HG02884 (cell line): ENCODE measurements at regions not wholly inside any gene's neighbourhood (a gene's known extent, or its start where the extent isn't known, plus 50 kb on each side); places are given as distances from the start of the nearest gene placed in this dataset.

Source experiments
- ATAC-seq: cut with Tn5 transposase; IDR thresholded peaks from one replicate; pipeline ENCODE4 v1.9.1; 2021; ENCODE audit warnings: mild to moderate bottlenecking, moderate library complexity; ENCODE audit not compliant: unreplicated experiment

- ATAC-seq: no peak
These were observed 209.7 kb downstream of the SNX19 start for GRCh38 chr11:130706572-130706971.

- ATAC-seq: no peak
These were observed 209.1 kb downstream of the SNX19 start for GRCh38 chr11:130707217-130707616.

- no peak for ATAC-seq
These were observed 206.7 kb downstream of the SNX19 start for GRCh38 chr11:130709531-130709930.

GRCh38 chr11:130710021-130710420, 206.3 kb downstream of the SNX19 start:
- ATAC-seq: no peak

GRCh38 chr11:130710497-130711012, 205.7 kb downstream of the SNX19 start:
- no peak for ATAC-seq

GRCh38 chr11:130711193-130711592, 205.1 kb downstream of the SNX19 start:
- ATAC-seq: no peak

- no peak for ATAC-seq
These were observed 203.8 kb downstream of the SNX19 start for GRCh38 chr11:130712480-130712879.

- no peak for ATAC-seq
These were observed 201.0 kb downstream of the SNX19 start for GRCh38 chr11:130715085-130715876.

- ATAC-seq: no peak
These were observed 200.4 kb downstream of the SNX19 start for GRCh38 chr11:130715877-130716220.

- ATAC-seq: no peak
These were observed 198.2 kb downstream of the SNX19 start for GRCh38 chr11:130718120-130718519.

GRCh38 chr11:130719220-130719915, 196.9 kb downstream of the SNX19 start:
- ATAC-seq: no peak

- ATAC-seq: no peak
These were observed 195.9 kb downstream of the SNX19 start for GRCh38 chr11:130720232-130721022.

- no peak for ATAC-seq
These were observed 195.1 kb downstream of the SNX19 start for GRCh38 chr11:130721023-130721681.

- no peak for ATAC-seq
These were observed 194.5 kb downstream of the SNX19 start for GRCh38 chr11:130721736-130722135.

- no peak for ATAC-seq
These were observed 193.9 kb downstream of the SNX19 start for GRCh38 chr11:130722401-130722800.

GRCh38 chr11:130725421-130726233, 190.7 kb downstream of the SNX19 start:
- no peak for ATAC-seq

GRCh38 chr11:130726234-130727037, 189.8 kb downstream of the SNX19 start:
- ATAC-seq: no peak

GRCh38 chr11:130727157-130728119, 188.8 kb downstream of the SNX19 start:
- ATAC-seq: no peak
